DOHH2 (cell line): ENCODE measurements at regions not wholly inside any gene's neighbourhood (a gene's known extent, or its start where the extent isn't known, plus 50 kb on each side); places are given as distances from the start of the nearest gene placed in this dataset.

Source experiments
- H3F3A ChIP-seq: fragments of 200-600 bp; sonication (generic), shearing (Covaris generic); 2 replicates; pipeline ENCODE4 v1.6.0; 2016; ENCODE audit warnings: antibody characterized with exemption, mild to moderate bottlenecking; ENCODE audit not compliant: control insufficient read depth, insufficient read depth
- H3K27ac ChIP-seq: fragments of 200-600 bp; sonication (generic); 2 replicates; pipeline ENCODE4 v1.5.1; 2014; ENCODE audit warnings: low read depth, mild to moderate bottlenecking, low read length, moderate library complexity
- H3K27me3 ChIP-seq: fragments of 200-600 bp; sonication (generic); 2 replicates; pipeline ENCODE4 v1.6.1; 2014; ENCODE audit warnings: mild to moderate bottlenecking, low read length, mixed read lengths; ENCODE audit not compliant: control insufficient read depth
- H3K36me3 ChIP-seq: fragments of 200-600 bp; sonication (generic); 2 replicates; pipeline ENCODE4 v1.6.1; 2014; ENCODE audit warnings: mild to moderate bottlenecking, low read length, moderate library complexity, mixed read lengths; ENCODE audit not compliant: control insufficient read depth
- H3K4me1 ChIP-seq: fragments of 200-600 bp; sonication (generic); 2 replicates; pipeline ENCODE4 v1.6.1; 2014; ENCODE audit warnings: mild to moderate bottlenecking, low read length, mixed read lengths; ENCODE audit not compliant: control insufficient read depth
- H3K4me2 ChIP-seq: fragments of 200-600 bp; sonication (generic); 2 replicates; pipeline ENCODE4 v1.6.0; 2014; ENCODE audit warnings: mild to moderate bottlenecking, low read length, moderate library complexity
- H3K4me3 ChIP-seq: fragments of 200-600 bp; sonication (generic); 2 replicates; pipeline ENCODE4 v1.5.1; 2014; ENCODE audit warnings: mild to moderate bottlenecking, low read length, mixed read lengths
- H3K79me2 ChIP-seq: fragments of 200-600 bp; sonication (generic); 2 replicates; pipeline ENCODE4 v1.6.1; 2014; ENCODE audit warnings: mild to moderate bottlenecking, low read length, mixed read lengths; ENCODE audit not compliant: control insufficient read depth
- H3K9me2 ChIP-seq: fragments of 200-600 bp; sonication (generic); replicated peaks from 2 replicates; pipeline ENCODE4 v1.6.1; 2014; ENCODE audit warnings: mild to moderate bottlenecking, low read length, mixed read lengths; ENCODE audit not compliant: control insufficient read depth
- H3K9me3 ChIP-seq: fragments of 200-600 bp; sonication (generic); 2 replicates; pipeline ENCODE4 v1.6.1; 2014; ENCODE audit warnings: antibody characterized with exemption, low read length, mixed read lengths; ENCODE audit not compliant: control insufficient read depth, insufficient read depth
- H4K20me1 ChIP-seq: fragments of 200-600 bp; sonication (generic); 2 replicates; pipeline ENCODE4 v1.6.0; 2014; ENCODE audit warnings: low read depth, mild to moderate bottlenecking, antibody characterized with exemption, low read length, moderate library complexity; ENCODE audit not compliant: control insufficient read depth, insufficient read depth
- EZH2phosphoT487 ChIP-seq: fragments of 200-600 bp; sonication (generic); IDR thresholded peaks from 2 replicates; pipeline ENCODE4 v1.6.1; 2017; ENCODE audit warnings: borderline replicate concordance, mild to moderate bottlenecking, antibody characterized with exemption, low read length, moderate library complexity, mixed read lengths
- TF ChIP-seq, protein P1 (sequence below): fragments of 200-600 bp; sonication (generic); IDR thresholded peaks from one replicate; pipeline ENCODE4 v1.5.1; 2014; ENCODE audit warnings: antibody characterized with exemption, mild to moderate bottlenecking, low read depth, low read length; ENCODE audit not compliant: poor library complexity, severe bottlenecking

DNA sequence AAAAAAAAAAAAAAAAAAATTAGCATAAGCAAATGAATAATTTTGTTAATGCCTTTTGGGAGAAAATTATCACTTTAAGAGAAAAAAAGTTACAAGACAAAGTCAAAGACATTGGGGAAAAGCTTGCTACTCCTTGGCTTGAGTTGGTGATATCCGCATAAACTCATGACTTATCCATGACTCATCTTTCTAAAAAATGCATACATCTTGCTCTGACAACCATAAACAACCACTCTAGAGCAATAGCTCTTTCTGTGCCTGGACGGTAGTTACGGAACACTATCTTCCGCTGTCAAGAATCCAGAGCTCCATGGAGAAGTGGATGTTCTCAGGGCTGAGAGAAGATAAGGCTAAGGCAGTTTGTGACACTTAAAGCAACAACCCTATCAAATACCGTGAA is 281.1 kb upstream of the PFKP start:
- H3K4me1 ChIP-seq: no peaks in the 10 kb centered on the region
- no peaks in the 10 kb centered on the region for H3K27me3 ChIP-seq
- H3F3A ChIP-seq: no peaks in the 10 kb centered on the region
- no peak overlapping the region for H3K27ac ChIP-seq
- H3K9me2 ChIP-seq: no peaks in the 10 kb centered on the region
- TF ChIP-seq EZH2phosphoT487: no peak
- TF ChIP-seq, protein P1, sequence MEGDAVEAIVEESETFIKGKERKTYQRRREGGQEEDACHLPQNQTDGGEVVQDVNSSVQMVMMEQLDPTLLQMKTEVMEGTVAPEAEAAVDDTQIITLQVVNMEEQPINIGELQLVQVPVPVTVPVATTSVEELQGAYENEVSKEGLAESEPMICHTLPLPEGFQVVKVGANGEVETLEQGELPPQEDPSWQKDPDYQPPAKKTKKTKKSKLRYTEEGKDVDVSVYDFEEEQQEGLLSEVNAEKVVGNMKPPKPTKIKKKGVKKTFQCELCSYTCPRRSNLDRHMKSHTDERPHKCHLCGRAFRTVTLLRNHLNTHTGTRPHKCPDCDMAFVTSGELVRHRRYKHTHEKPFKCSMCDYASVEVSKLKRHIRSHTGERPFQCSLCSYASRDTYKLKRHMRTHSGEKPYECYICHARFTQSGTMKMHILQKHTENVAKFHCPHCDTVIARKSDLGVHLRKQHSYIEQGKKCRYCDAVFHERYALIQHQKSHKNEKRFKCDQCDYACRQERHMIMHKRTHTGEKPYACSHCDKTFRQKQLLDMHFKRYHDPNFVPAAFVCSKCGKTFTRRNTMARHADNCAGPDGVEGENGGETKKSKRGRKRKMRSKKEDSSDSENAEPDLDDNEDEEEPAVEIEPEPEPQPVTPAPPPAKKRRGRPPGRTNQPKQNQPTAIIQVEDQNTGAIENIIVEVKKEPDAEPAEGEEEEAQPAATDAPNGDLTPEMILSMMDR: no peak
- no peaks in the 10 kb centered on the region for H3K36me3 ChIP-seq
- H3K4me3 ChIP-seq: no peak overlapping the region
- H3K79me2 ChIP-seq: no peaks in the 10 kb centered on the region
- H4K20me1 ChIP-seq: no peaks in the 10 kb centered on the region
- peaks cover 5% of the 10 kb centered on the region; the same call in 1 of the 2 replicates for H3K9me3 ChIP-seq
- H3K4me2 ChIP-seq: no peak overlapping the region

DNA sequence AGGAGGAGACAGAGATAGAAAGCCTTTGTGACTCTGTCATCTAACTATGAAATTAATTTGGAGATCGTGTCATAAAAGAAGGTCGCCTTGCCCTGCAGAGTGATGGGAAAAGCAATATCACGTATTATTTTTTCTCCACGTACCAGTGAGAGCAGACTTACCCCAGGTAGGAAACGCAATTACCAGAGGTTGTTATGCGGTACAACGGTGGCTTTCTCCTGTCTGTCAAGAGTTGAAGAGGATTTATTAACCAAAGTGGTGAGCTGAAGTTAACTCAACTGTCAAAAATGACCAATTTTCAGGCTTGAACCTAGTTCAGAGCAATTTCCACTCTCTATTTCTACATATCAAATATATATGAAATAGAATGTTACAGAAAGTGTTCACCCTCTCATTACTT is 282.6 kb upstream of the PFKP start:
- H4K20me1 ChIP-seq: no peaks in the 10 kb centered on the region
- no peak for TF ChIP-seq EZH2phosphoT487
- TF ChIP-seq, protein P1: no peak
- H3K9me2 ChIP-seq: no peaks in the 10 kb centered on the region

DNA sequence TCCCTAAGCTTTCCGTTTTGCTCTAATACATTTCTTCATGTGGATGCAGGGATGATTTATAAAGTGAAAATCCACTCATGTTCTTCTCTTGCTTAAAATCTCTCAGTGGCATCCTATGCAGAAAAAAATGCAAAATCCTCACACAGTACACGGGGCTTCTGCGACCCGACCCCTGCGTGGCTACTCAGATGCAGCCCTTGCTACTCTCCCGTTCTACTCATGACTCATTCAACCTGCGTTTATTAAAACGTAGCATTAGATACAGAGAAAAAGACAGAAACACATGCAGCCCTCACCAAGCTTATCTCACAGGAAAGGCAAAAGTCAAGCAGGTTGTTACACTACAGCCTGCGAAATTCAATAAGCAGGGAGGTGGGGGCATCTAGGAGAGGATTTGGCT is 284.4 kb upstream of the PFKP start:
- Histone ChIP-seq H3K4me3 (no peak overlapping the region), H3K36me3 (no peaks in the 10 kb centered on the region), H3K9me3 (peaks cover 5% of the 10 kb centered on the region; the same call in 1 of the 2 replicates), H3K4me2 (no peak overlapping the region), H3K4me1 (no peaks in the 10 kb centered on the region), H3K79me2 (no peaks in the 10 kb centered on the region), H3K27ac (no peak overlapping the region), H4K20me1 (no peaks in the 10 kb centered on the region), H3K9me2 (no peaks in the 10 kb centered on the region), H3K27me3 (no peaks in the 10 kb centered on the region), H3F3A (no peaks in the 10 kb centered on the region)
- no peak for TF ChIP-seq EZH2phosphoT487
- TF ChIP-seq, protein P1: no peak

More for the DNA sequence above, 282.6 kb upstream of the PFKP start:
- Histone ChIP-seq H3K36me3 (no peaks in the 10 kb centered on the region), H3F3A (no peaks in the 10 kb centered on the region), H3K4me1 (no peaks in the 10 kb centered on the region), H3K4me3 (no peak overlapping the region), H3K9me3 (peaks cover 5% of the 10 kb centered on the region; the same call in 1 of the 2 replicates), H3K79me2 (no peaks in the 10 kb centered on the region), H3K27ac (no peak overlapping the region), H3K27me3 (no peaks in the 10 kb centered on the region), H3K4me2 (no peak overlapping the region)

DNA sequence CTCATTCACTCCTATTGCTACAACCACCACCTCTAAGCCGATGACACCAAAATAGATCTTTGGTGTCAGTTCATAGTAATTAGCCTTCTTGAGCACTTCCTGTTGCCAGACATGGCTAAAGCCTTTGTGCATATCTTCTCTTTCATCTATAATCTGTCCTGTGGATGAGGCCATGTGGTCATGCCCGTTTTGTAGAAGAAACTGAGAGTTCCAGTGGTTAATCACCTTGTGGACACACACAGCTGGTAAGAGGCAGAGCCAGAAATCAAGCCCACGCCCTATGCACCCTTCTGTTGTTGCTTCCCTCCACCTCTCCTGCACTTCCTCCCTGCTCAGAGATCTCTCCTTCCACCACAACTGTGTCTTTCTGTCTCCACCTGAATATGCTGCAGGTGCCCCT is 285.1 kb upstream of the PFKP start:
- Histone ChIP-seq H3K9me3 (peaks cover 5% of the 10 kb centered on the region; the same call in 1 of the 2 replicates), H3K4me3 (no peak overlapping the region), H3K36me3 (no peaks in the 10 kb centered on the region), H3F3A (no peaks in the 10 kb centered on the region), H3K27me3 (no peaks in the 10 kb centered on the region), H4K20me1 (no peaks in the 10 kb centered on the region), H3K9me2 (no peaks in the 10 kb centered on the region), H3K4me1 (no peaks in the 10 kb centered on the region), H3K79me2 (no peaks in the 10 kb centered on the region), H3K27ac (no peak overlapping the region), H3K4me2 (no peak overlapping the region)
- no peak for TF ChIP-seq EZH2phosphoT487
- TF ChIP-seq, protein P1: no peak
